Activated CD8-positive, alpha-beta memory T cell treated with anti-CD3 and anti-CD28 coated beads for 24 hours (primary cell): ENCODE measurements at regions not wholly inside any gene's neighbourhood (a gene's known extent, or its start where the extent isn't known, plus 50 kb on each side); places are given as distances from the start of the nearest gene placed in this dataset.

Experiments used
- DNase-seq: peaks from one replicate; pipeline ENCODE4 v3.0.0-alpha.2; 2020

DNA sequence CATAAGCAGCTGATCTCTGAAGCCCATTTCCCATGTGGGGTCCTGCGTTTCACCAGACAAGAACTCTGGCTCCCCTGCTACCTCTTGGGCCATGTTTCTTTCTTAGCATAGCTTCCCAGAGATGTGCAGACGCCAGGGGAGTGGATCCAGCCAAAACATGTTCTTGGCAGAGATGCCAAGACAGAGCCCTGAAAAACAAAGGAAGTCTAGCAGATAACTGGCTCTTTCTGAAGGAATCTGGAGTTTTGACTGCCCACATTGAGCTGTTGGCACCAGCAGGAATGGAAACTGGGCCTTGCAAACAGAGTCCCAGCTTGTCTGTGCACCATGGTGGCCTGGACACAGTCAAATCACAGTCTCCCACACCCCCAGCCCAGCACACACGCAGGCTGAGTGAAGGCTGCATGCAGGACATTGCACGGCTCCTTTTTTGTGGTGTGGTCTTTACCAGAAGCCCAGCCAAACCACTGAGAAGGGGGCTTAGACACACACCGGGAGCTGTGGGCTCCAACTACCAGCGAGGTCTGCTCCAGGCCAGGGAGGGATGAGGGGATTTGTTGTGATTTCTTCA, 114.7 kb downstream of the SNX18 start:
- DNase-seq = no peak

DNA sequence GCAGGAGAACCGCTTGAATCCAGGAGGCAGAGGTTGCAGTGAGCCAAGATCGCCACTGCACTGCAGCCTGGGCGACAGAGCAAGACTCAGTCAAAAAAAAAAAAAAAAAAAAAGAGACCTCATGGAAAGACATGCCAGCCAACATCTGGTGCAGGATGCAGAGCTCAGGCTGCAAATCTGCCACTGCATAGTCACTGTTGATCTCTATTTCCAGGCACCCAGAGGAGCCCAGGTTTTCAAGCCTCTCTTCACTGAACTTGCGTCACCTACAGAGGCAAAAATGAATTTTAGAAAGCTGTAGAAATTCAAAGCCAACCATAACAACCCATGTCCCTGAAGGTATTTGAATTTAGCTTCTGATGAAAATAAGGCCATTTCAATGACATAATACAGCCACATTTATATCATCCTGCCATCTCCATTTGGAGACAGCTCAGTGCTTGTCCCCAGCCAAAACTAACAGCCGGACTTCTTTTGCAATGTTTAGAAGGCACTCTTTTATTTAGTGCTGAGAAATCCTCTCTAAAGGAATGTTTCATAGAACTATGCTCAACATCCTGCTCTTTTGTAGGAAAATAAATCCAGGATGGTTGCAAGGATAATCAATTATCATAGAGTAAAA, 113.3 kb downstream of the SNX18 start:
- DNase-seq = no peak

DNA sequence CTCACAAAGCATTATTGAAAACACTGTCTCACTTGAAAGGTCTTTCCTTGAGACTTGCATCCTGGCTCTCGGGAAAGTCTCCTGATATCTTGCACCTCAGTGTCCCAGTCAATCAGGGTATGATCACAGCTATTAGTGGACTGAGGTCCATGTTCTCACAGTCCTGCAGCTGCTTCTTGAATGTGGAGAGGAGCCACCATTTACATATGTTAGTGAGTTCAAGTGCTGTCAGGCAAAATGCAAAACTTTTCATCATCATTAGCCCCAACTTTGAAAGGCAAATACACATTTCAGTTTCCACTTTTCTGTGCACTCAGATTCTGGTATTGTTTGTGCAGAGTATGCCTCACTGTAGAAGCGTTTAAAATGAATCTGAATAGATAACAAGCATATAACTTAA, 111.6 kb downstream of the SNX18 start:
- DNase-seq = no peak

DNA sequence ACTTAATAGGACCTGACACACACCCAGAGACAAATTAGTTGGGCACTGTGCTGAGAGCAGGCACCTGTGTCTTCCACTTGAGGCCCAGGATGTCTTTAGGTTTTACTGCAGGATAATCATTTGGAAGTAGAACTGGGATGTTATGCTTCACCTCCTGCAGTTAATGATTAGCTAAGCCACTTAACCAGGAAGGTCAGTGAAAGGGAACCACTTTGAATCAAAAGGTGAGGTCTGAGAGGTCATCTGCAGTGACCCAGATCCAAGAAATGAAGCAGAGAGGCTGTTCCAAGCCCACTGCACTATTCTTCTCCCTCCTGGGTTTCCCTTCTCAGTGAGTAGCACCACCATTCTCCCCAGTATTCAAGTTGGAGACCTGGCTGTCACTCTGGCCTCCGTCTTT, 110.5 kb downstream of the SNX18 start:
- DNase-seq = no peak

DNA sequence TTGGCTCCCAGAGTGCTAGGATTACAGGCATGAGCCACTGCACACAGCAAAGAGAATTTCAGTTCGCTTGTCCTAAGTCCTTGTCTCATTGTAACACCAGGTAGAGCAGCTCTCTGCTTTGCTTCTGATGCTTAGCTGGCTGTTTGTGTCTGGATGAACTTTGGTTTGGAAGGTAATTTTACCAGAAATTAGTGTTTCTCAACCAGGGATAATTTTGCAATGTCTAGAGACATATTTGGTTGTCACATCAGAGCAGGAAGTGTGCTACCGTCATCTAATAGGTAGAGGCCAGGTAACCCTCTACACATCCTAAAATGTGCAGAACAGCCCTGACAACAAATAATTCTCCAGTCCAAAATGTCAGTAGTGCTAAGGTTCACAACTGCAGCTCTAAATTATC, 108.8 kb downstream of the SNX18 start:
- no peak for DNase-seq

DNA sequence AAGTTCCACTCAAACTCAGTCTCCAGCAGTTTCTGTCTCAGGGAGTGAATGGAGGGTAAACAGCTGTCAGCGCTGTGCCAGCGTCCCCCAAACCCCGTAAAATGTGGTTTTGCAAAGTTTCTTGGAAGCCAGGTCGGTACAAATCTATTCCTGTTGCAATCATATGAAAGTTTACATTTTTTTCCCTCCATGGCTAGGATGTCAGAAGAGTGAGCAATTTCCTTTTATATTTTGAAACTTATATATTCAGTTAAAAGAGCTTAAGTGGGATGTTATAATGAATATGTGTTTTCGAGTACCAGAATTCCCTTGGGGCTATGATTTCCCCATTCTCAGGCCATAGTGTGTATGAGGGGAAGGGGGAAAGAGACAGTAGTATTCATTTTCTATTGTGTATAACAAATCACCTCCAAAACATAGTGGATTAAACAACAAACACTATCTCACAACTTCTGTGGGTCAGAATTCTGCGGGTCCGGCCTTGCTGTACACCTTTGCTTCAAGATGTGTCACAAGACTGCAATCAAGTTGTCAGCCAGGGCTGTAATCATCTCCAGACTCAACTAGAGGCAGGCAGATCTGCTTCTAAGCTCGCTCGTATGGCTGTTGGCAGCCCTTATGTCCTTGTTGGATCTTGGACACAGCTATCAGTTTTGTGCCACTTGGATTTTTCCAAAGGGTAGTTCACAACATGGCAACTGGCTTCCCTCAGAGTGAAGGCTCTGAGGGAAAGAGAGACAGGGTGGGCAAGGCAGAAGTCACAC, 107.4 kb downstream of the SNX18 start:
- no peak for DNase-seq

DNA sequence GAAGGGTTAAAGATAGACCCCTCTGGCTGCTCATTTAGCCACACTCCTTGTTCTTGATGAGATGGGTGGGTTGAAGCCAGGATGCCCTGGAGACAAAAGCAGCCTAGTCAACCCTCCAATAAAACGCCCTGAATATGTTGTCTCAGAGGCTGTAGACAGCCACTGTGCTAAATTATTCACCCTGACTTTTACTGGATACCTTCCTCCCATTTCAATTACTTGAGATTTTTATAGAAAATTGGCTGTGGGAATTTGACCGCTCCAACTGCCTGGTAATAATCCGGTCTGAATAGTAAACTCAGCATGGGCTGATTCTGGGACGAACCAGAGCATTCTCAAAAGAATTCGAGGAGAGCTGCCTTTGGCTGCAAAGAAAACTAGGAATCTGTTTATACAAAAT, 104.2 kb downstream of the SNX18 start:
- no peak for DNase-seq

DNA sequence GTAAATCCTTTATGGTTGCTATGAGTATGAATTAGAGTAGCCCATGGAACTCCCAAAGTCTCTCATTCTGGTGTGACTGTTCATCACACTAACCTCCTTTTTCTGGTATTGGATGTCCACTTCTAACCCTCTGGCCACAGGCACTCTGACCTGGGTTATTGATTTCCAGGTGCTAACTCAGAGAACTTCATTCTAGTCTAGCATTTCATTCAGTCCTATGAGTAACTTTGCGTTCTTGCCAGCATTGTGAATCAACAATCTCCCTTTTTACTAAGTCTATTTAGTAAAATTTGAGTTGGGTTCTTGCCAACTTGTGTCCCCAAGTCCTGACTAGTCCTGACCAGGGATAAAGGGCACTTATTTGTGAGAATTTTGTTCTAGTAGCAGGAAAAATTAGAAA, 103.5 kb downstream of the SNX18 start:
- DNase-seq = no peak

DNA sequence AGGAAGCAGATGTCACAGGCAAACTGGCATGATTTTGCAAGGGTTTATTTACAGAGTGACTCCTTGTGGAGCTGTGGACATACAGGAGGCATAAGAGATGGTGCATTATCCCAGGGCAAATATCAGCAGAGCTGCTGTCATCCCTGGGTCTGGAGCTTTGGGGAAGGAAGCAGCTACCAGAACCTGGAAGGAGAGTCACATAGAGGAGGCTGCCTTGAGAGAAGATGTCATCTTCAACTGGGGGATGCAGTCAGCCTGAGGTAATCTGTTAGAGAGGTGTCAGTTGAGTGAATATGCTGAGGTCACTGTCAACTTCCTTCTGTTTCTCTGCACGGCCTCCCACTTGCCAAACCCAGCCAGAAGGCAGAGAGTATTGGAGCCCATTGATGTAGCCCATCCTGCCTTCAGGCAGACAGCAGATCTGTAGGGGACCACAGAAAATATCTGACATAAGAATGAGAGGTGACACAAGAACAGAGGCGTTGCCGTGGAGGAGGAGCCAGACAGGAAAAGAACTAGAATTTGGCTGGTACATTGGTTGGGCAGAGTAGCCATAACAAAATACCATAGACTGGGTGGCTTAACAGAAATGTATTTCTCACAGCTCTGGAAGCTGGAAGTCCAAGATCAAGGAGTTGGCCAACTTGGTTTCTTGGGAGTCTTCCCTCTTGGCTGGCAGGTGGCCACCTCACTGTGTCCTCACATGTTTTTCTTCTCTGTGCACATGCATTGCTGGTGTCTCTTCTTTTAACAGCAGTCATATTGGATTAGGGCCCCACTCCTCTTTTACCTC, 102.8 kb downstream of the SNX18 start:
- DNase-seq = no peak

DNA sequence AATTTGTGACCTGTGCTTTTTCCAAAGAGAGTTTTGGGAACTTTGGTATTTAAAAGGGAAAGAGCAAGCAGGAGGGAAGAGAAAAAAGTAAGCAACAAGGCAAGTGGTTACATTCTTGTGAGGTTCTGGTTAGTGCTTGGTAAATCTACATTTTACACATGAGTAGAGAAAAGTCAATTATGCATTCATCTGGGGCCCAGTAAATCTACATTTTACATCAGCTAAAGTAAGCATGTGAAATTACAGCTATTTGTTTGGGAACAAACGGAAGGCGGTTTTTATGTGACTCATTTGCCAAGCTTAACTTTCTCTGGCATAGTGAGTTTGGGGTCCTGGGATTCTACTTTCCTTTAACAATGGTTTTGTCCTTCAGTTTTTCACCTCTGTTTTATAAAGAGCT, 102.2 kb downstream of the SNX18 start:
- DNase-seq = no peak

DNA sequence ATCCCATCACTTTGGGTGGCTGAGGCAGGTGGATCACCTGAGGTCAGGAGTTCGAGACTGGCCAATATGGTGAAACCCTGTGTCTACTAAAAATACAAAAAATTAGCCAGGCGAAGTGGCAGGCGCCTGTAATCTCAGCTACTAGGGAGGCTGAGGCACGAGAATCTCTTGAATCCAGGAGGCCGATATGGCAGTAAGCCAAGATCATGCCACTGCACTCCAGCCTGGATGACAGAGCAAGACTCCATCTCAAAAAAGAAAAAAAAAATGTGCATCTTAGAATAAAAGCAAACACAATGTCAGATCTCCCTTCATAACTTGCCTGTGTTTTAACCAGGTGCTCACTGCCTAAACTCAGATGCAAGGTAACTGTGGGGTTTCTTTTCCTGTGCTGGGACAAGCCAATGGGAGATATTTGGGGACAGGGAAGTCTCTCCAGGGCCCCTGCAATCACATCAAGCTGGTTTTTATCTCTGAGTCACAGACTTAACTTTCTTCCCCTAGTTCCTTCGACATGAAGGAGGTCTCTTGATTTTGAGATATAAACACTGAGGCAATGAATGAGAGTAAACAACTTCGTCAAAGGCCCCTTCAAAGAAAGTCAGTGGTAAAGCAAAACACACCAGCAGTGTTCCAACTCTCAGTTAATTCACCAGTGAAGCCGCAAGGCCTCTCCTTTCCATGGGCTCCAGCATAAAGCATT, 99.1 kb downstream of the SNX18 start:
- DNase-seq = no peak

DNA sequence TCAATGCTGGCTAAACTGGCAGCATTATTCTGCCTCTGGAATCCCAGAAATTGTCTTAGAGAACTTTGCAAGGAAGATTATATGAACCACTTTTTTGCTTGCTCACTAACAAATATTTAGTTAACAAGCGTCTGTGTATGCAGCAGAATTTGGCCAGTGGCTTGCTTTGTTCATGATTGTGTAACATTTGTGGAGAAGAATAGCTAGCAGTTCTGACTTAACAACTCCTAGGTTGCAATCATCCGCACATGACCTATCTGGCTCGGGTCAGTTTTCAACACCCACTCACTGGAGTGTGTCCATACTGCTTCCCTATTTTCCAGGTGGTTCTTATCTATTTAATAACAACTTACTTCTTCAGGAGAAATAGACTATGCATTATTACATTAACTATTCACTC, 98.5 kb downstream of the SNX18 start:
- no peak for DNase-seq

DNA sequence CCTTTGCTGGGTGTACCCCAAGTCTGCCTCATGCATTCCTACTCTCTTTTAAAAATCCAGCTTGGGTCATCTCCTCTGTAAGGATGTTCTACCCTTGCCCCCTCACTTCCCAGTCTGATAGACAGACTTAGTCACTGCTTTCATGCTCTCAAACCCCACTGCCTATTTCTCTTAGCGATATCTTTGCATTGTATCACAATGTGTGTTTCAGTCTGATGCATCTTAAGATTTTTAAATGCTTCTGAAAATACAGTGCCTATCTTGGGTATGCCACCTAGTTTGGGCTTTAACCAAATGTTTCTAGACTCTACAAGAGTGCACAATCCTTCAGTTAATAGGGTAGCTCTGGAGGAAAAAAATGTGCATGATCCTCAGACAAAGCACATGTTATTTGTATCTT, 97.8 kb downstream of the SNX18 start:
- DNase-seq = no peak

DNA sequence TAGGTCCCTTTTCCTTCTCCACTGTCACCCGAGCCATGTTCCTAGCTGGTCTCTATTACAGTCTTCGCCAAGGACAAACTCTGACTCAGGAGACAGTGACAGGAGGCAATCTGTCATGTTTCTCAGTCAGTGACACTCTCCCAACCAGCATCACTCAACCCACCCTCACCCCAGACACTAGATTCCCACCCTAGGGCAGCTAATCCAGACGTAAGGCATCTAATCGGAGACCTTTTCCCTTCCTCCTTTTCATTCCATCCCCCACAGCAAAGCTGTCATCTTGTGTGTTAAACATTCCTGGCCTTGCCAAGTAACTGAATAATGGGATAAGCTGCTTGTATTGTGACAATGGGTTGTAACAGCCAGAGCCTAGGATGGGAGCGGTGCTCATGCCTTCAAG, 95.2 kb downstream of the SNX18 start:
- DNase-seq = no peak

DNA sequence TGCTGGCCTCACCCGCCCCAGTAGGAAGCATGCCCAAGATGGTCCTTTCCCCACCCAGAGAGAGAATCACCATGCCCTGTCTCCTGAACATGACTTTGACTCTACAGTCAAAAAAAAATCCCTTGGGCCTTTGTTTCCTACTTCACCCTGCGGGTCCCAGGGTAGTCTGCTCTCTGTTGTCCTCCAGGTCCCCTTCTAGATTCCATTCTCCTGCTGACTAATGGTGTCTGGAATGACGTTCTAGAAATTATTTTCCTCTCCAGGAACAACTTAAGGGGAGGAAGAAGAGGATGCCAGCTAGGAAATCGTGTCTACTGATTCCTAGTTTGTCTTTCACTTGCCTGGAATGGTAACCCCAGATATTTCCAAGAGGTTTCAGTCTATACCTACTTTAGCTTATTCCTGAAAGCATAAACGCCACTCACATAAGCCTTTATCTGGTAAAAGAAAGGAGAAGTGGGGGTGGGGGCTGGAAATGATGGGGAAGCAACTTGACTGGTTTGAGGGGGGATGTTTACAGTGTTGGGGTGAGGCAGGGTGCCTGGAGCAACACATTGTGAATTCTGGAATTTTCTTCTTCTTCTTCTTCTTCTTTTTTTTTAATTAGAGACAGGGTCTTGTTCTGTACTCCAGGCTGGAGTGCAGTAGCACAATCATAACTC, 93.9 kb downstream of the SNX18 start:
- no peak for DNase-seq

DNA sequence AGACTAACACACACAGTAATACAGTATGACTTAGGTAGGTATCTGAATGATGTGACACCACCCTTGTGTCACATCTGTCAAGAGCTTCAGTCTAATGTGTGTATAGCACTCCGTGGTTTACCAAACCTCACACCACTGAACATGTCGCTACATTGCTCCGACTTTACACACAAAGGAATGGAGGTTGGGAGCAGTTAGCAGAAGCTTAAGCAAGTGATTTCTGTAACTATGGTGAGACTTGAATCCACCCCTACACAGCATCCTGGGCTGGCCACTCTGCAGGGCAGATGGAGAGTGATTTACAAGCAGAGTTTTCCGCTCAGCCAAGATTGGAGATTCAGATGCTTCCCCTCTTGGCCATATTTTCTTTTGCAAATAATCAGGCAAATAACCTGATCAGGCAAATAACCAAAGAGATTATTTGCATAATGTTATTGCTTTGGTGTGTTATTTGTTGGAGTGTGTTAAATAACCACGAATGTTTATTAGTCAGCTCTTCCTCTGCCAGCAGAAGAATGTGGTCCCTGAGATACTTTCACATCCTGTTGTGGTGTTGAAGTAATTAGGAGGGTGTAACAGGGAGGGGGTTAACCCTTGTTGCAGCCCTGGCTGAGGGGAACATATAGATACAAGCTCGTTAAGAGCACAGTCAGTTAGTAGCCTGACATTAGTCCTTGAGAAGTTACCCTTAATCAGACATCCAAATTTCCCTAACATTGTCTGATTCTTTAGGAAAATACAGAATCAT, 92.8 kb downstream of the SNX18 start:
- DNase-seq = peak; percentile 62

DNA sequence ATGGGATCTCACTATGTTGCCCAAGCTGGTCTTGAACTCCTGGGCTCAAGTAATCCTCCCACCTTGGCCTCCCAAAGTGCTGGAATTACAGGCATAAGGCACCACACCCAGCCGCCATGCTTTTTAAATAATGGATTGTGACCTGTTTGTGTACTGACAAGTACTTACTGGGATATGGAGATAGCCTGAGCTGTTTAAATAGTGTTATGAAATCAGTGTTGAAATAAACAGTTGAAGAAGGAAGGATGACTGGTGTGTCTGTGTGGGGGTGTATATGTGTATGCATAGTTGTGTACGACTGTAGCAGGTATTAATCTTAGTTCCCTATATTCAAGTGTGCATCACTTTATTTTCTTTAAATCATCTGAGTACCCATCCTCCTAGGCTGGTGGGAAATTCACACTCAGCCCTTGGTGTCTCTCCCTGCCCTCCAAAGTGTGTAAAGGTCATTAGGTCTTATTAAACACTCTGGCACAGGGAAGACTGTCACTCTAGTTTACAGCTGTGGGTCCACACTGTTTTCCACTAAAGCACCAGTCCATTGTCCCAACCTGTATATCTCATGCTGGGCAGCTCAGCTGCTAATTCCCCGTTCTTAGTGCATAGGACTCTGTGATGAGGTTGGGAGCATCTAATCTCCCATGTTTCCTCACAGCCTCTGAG, 91.0 kb downstream of the SNX18 start:
- no peak for DNase-seq

DNA sequence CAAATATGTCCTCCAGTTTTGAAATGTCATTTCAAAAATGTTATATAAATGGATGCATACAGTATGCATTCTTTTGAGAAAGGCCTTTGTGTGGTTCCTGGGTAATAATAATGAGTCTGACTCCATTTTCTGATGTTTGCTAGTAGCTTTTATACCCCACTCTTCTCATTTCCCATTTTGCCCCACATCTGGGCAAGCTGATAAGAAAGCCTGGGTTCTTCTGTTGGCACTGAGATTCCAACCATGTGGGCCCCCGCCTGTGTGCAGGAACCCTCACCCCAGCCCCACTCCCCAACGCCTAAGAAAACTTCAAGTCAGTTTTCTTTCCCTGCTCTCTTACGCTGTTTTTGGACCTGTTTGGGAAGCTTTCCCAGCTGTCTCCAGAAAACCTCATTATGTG, 89.4 kb downstream of the SNX18 start:
- no peak for DNase-seq

DNA sequence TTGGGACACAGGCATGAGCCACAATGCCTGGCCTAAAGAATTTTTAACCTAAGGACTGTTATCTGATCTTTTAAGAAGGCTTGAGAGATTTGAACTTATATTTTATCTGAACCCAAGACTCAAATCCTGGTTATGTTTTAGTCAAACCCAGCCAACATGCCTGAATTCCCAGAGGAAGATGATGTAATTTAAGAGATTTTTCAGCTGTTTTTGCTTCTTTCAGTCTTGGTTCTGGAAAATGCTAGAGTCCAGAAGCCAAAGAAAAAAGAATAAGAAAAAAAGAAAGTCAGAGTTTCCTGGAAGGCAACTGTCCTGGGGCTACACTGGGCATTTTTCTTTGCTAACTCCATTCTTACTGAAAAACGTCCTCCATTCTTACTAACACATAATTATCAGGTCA, 85.8 kb downstream of the SNX18 start:
- no peak for DNase-seq

DNA sequence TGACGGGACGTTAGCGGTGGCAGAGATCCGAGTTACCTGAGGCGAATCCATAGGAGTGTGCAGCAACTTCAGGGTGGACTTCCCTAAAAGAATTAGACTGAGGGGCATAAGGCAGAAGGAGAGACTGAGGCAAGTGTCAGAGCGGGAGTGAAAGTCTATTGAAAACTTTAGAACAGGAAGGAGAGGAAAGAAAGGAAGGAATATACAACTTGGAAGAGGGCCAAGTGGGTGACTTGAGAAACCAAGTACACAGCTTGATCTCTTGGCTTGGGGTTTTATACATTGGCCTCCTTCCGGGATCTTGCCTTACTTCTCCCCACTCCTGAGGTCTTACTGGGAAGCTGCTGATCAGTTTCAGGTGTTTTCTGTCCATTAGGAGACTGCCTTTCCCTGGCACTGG, 84.9 kb downstream of the SNX18 start:
- DNase-seq = no peak
